ENCODE measurements at regions not wholly inside any gene's neighbourhood (a gene's known extent, or its start where the extent isn't known, plus 50 kb on each side); places are given as distances from the start of the nearest gene placed in this dataset.
"Not testable (repeated sequence)": the region's sequence is repeated elsewhere in the genome, so short reads cannot be mapped to it uniquely, and the experiment has no call there.

DNA sequence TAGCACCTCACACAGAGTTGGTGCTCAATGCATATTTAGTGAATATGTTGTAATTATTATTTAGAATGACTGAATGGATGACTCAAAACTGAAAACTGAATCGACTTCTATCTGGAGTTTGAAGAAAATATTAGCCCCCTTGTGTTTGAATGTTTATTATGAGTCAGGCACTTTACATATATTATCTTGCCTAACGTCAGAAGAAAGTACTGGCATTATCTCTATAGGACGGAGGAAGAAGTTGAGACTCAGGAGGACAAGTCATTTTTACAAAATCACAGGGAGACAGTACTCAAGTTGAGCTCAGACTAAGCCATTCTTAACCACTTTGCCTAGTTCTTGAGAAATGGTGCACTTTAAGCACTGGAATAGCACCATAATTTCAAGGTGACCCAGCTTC lies 684.0 kb downstream of the UTRN start:
- no peaks in the 10 kb centered on the region for H3K79me2 ChIP-seq (ENCODE audit: control insufficient read depth, low read length)
- no peaks in the 10 kb centered on the region for H3K4me1 ChIP-seq (ENCODE audit: control insufficient read depth, low read length)
- no peaks in the 10 kb centered on the region for H4K20me1 ChIP-seq (ENCODE audit: control insufficient read depth, insufficient read depth, low read depth, low read length)
- H3K4me2 ChIP-seq (ENCODE audit: low read length): no peak overlapping the region
- no peak overlapping the region for H3K4me3 ChIP-seq (ENCODE audit: low read length)
- H3K9me3 ChIP-seq (ENCODE audit: control insufficient read depth, insufficient read depth, low read length): no peaks in the 10 kb centered on the region
- H3K27me3 ChIP-seq (ENCODE audit: control insufficient read depth, low read length): no peaks in the 10 kb centered on the region
- H3K9me2 ChIP-seq (replicated peaks; ENCODE audit: control insufficient read depth, low read length): no peaks in the 10 kb centered on the region
- no peaks in the 10 kb centered on the region for H3K36me3 ChIP-seq (ENCODE audit: control insufficient read depth, low read length)
- H3F3A ChIP-seq (ENCODE audit: control insufficient read depth, insufficient read depth): no peaks in the 10 kb centered on the region
- no peak overlapping the region for H3K27ac ChIP-seq (ENCODE audit: low read depth, low read length)
- no peak for TF ChIP-seq EZH2phosphoT487 (IDR thresholded peaks at IDR 0.05; ENCODE audit: borderline replicate concordance, low read length)
- TF ChIP-seq, protein P1, sequence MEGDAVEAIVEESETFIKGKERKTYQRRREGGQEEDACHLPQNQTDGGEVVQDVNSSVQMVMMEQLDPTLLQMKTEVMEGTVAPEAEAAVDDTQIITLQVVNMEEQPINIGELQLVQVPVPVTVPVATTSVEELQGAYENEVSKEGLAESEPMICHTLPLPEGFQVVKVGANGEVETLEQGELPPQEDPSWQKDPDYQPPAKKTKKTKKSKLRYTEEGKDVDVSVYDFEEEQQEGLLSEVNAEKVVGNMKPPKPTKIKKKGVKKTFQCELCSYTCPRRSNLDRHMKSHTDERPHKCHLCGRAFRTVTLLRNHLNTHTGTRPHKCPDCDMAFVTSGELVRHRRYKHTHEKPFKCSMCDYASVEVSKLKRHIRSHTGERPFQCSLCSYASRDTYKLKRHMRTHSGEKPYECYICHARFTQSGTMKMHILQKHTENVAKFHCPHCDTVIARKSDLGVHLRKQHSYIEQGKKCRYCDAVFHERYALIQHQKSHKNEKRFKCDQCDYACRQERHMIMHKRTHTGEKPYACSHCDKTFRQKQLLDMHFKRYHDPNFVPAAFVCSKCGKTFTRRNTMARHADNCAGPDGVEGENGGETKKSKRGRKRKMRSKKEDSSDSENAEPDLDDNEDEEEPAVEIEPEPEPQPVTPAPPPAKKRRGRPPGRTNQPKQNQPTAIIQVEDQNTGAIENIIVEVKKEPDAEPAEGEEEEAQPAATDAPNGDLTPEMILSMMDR (IDR thresholded peaks at IDR 0.05; ENCODE audit: low read depth, low read length, poor library complexity, severe bottlenecking): no peak

DNA sequence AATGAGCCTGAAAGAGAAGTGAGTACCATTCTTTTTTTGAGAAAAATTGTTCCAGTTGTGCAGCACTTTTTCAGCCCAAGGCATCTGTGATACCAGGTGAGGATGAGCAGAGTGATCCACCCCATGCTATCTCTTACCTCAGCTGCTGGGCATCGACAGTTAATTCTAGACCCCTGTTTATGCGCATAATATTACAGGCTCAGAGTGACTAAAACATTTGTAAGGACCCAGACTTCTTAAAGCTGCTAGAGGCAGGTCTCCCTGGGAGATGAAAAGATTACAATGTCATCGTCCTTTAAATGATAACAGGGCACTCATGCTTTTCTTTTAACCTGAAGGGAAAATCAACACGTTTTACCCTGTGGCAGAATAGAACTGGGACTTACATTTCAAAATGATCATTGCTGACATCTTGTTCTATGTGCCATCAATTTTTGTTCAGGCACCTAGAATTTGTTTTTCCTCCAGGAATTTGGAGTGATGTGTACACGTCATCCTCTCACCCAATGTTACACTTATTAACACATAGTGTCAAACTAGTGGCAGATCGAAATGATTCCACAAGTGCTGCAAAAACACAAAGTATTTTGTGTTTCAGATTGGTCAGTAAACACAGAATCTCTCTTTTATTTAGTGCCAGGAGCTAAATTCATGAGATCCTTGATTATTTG lies 684.6 kb downstream of the UTRN start:
- Histone ChIP-seq H3K9me3 (ENCODE audit: control insufficient read depth, insufficient read depth, low read length) (no peaks in the 10 kb centered on the region), H4K20me1 (ENCODE audit: control insufficient read depth, insufficient read depth, low read depth, low read length) (no peaks in the 10 kb centered on the region), H3F3A (ENCODE audit: control insufficient read depth, insufficient read depth) (no peaks in the 10 kb centered on the region), H3K27me3 (ENCODE audit: control insufficient read depth, low read length) (no peaks in the 10 kb centered on the region), H3K36me3 (ENCODE audit: control insufficient read depth, low read length) (no peaks in the 10 kb centered on the region), H3K79me2 (ENCODE audit: control insufficient read depth, low read length) (no peaks in the 10 kb centered on the region), H3K27ac (ENCODE audit: low read depth, low read length) (no peak overlapping the region), H3K9me2 (replicated peaks; ENCODE audit: control insufficient read depth, low read length) (no peaks in the 10 kb centered on the region), H3K4me1 (ENCODE audit: control insufficient read depth, low read length) (no peaks in the 10 kb centered on the region), H3K4me3 (ENCODE audit: low read length) (no peak overlapping the region), H3K4me2 (ENCODE audit: low read length) (no peak overlapping the region)
- TF ChIP-seq EZH2phosphoT487 (IDR thresholded peaks at IDR 0.05; ENCODE audit: borderline replicate concordance, low read length): no peak
- TF ChIP-seq, protein P1 (IDR thresholded peaks at IDR 0.05; ENCODE audit: low read depth, low read length, poor library complexity, severe bottlenecking): no peak

DNA sequence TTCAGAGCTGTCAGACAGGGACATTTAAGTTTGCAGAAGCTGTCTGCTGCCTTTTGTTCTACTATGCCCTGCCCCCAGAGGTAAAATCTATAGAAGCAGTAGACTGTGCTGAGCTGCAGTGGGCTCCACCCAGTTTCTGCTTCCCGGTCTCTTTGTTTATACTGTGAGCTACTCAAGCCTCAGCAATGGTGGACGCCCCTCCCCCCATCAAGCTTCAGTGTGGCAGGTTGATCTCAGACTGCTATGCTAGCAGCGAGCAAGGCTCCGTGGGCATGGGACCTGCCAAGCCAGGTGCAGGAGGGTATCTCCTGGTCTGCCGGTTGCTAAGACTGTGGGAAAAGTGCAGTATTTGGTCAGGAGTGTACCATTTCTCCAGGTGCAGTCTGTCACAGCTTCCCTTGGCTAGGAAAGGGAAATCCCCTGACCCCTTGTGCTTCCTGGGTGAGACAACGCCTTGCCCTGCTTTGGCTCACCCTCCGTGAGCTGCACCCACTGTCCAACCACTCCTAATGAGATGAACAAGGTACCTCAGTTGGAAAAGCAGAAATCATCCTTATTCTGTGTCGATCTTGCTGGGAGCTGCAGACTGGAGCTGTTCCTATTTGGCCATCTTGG lies 692.2 kb downstream of the UTRN start:
- H4K20me1 ChIP-seq (ENCODE audit: control insufficient read depth, insufficient read depth, low read depth, low read length); H3K27ac ChIP-seq (ENCODE audit: low read depth, low read length); H3K4me2 ChIP-seq (ENCODE audit: low read length); H3K4me1 ChIP-seq (ENCODE audit: control insufficient read depth, low read length); H3K9me3 ChIP-seq (ENCODE audit: control insufficient read depth, insufficient read depth, low read length); H3K36me3 ChIP-seq (ENCODE audit: control insufficient read depth, low read length); H3K79me2 ChIP-seq (ENCODE audit: control insufficient read depth, low read length); H3K27me3 ChIP-seq (ENCODE audit: control insufficient read depth, low read length); H3K4me3 ChIP-seq (ENCODE audit: low read length); H3F3A ChIP-seq (ENCODE audit: control insufficient read depth, insufficient read depth); H3K9me2 ChIP-seq (replicated peaks; ENCODE audit: control insufficient read depth, low read length): not testable (repeated sequence)

- Histone ChIP-seq H3K4me2 (ENCODE audit: low read length) (no peak overlapping the region), H3K79me2 (ENCODE audit: control insufficient read depth, low read length) (no peaks in the 10 kb centered on the region), H3K27me3 (ENCODE audit: control insufficient read depth, low read length) (no peaks in the 10 kb centered on the region), H4K20me1 (ENCODE audit: control insufficient read depth, insufficient read depth, low read depth, low read length) (no peaks in the 10 kb centered on the region), H3K4me1 (ENCODE audit: control insufficient read depth, low read length) (no peaks in the 10 kb centered on the region), H3K36me3 (ENCODE audit: control insufficient read depth, low read length) (no peaks in the 10 kb centered on the region), H3F3A (ENCODE audit: control insufficient read depth, insufficient read depth) (no peaks in the 10 kb centered on the region), H3K27ac (ENCODE audit: low read depth, low read length) (no peak overlapping the region), H3K9me2 (replicated peaks; ENCODE audit: control insufficient read depth, low read length) (no peaks in the 10 kb centered on the region), H3K4me3 (ENCODE audit: low read length) (no peak overlapping the region), H3K9me3 (ENCODE audit: control insufficient read depth, insufficient read depth, low read length) (no peaks in the 10 kb centered on the region)
- TF ChIP-seq, protein P1 (IDR thresholded peaks at IDR 0.05; ENCODE audit: low read depth, low read length, poor library complexity, severe bottlenecking): no peak
- TF ChIP-seq EZH2phosphoT487 (IDR thresholded peaks at IDR 0.05; ENCODE audit: borderline replicate concordance, low read length): no peak
These were observed 693.1 kb downstream of the UTRN start for GRCh38 chr6:144978208-144978607.
